GM12878 (cell line): ENCODE measurements at regions not wholly inside any gene's neighbourhood (a gene's known extent, or its start where the extent isn't known, plus 50 kb on each side); places are given as distances from the start of the nearest gene placed in this dataset.

ENCODE experiments used
- ATAC-seq: fragments of 200-7000 bp; cut with Tn5 transposase; 3 replicates; pipeline ENCODE4 v1.9.1; 2020; ENCODE audit warnings: mild to moderate bottlenecking, moderate library complexity
- BruUV-seq: library from RNA; stranded (reverse); fragments of 400-500 nt; replicated peaks from 2 replicates; lab custom pipeline; 2021; lab: Mats Ljungman, UMichigan
- CTCF ChIA-PET: fragments of 300-600 bp; sonication (Branson Sonifier 250); formaldehyde crosslinking; extraction: SDS; loops from one replicate; lab custom pipeline; 2021; ENCODE audit warnings: inconsistent platforms; lab: Yijun Ruan, JAX
- POLR2A ChIA-PET: fragments of 350-600 bp; formaldehyde crosslinking; extraction: SDS; loops from one replicate; lab custom pipeline; 2021; ENCODE audit warnings: inconsistent platforms; lab: Charles Lee
- RAD21 ChIA-PET: fragments of 300-600 bp; sonication (Branson Sonifier 250); formaldehyde crosslinking; loops from one replicate; lab custom pipeline; 2023; ENCODE audit warnings: antibody characterized with exemption; ENCODE audit not compliant: unreplicated experiment; lab: Charles Lee
- SMC1A ChIA-PET: fragments of 300-600 bp; sonication (Branson Sonifier 250); formaldehyde crosslinking; loops from one replicate; lab custom pipeline; 2023; ENCODE audit not compliant: unreplicated experiment, uncharacterized antibody; lab: Charles Lee
- DNase-seq: peaks from one replicate; pipeline ENCODE4 v3.0.0-alpha.2; 2011; ENCODE audit warnings: low read depth, low spot score
- FAIRE-seq: peaks from 3 replicates; lab custom pipeline; 2011; peaks lifted over from hg19 to GRCh38; lab: Jason Lieb, UNC
- H2AFZ ChIP-seq: 2 replicates; pipeline ENCODE4 v1.6.0; 2011; ENCODE audit warnings: low read depth, low read length, control low read depth; ENCODE audit not compliant: control insufficient read depth
- H3K27ac ChIP-seq: 2 replicates; pipeline ENCODE4 v1.5.1; 2011; ENCODE audit warnings: control low read depth; ENCODE audit not compliant: control insufficient read depth, insufficient read depth
- H3K27me3 ChIP-seq, 2 experiments: replicated peaks in 1 of 2; 2 replicates each; pipeline versions ENCODE4 v1.6.0 to v1.6.1; 2011; ENCODE audit warnings: low read length in 1 of 2; ENCODE audit not compliant: control insufficient read depth in 2 of 2, insufficient read depth in 2 of 2
- H3K36me3 ChIP-seq, 2 experiments: 2 replicates each; pipeline ENCODE4 v1.5.1; 2011; ENCODE audit warnings: low read length in 1 of 2; ENCODE audit not compliant: control insufficient read depth in 2 of 2, insufficient read depth in 2 of 2
- H3K4me1 ChIP-seq: 2 replicates; pipeline ENCODE4 v1.6.1; 2011; ENCODE audit warnings: mild to moderate bottlenecking, low read length, moderate library complexity, mixed read lengths; ENCODE audit not compliant: control insufficient read depth, insufficient read depth
- H3K4me2 ChIP-seq: 2 replicates; pipeline ENCODE4 v1.6.0; 2011; ENCODE audit warnings: control low read depth; ENCODE audit not compliant: control insufficient read depth, insufficient read depth
- H3K4me3 ChIP-seq: fragments of 200-600 bp; sonication (generic); 2 replicates; pipeline ENCODE4 v1.5.1; 2016
- H3K79me2 ChIP-seq: 2 replicates; pipeline ENCODE4 v1.6.0; 2011; ENCODE audit warnings: low read length; ENCODE audit not compliant: control insufficient read depth, insufficient read depth
- H3K9ac ChIP-seq: 2 replicates; pipeline ENCODE4 v1.8.0; 2011; ENCODE audit warnings: low read length, control low read depth, mixed read lengths; ENCODE audit not compliant: control insufficient read depth, insufficient read depth
- H3K9me3 ChIP-seq: replicated peaks from 3 replicates; pipeline ENCODE4 v1.5.1; 2011; ENCODE audit warnings: mild to moderate bottlenecking, low read length; ENCODE audit not compliant: control insufficient read depth, insufficient read depth
- H4K20me1 ChIP-seq: 2 replicates; pipeline ENCODE4 v1.6.0; 2011; ENCODE audit not compliant: control insufficient read depth, insufficient read depth
- ATF7 ChIP-seq: fragments of 450-650 bp; IDR thresholded peaks from 2 replicates; pipeline ENCODE4 v1.6.1; 2016; ENCODE audit warnings: low read depth, mild to moderate bottlenecking
- CHD1 ChIP-seq: IDR thresholded peaks from 2 replicates; pipeline ENCODE4 v1.6.1; 2012; ENCODE audit warnings: low read depth, low read length, improper control_type of control experiment
- JUND ChIP-seq: IDR thresholded peaks from 2 replicates; pipeline ENCODE4 v1.6.1; 2012; ENCODE audit warnings: low read depth, mild to moderate bottlenecking, low read length, improper control_type of control experiment, moderate library complexity
- NKRF ChIP-seq: fragments of 450-650 bp; conservative IDR thresholded peaks from 2 replicates; pipeline ENCODE4 v1.6.1; 2017; ENCODE audit warnings: mild to moderate bottlenecking, moderate library complexity
- NR2C2 ChIP-seq: IDR thresholded peaks from 2 replicates; pipeline ENCODE4 v1.6.1; 2011; ENCODE audit warnings: borderline replicate concordance, low read depth; ENCODE audit not compliant: control insufficient read depth, insufficient read length
- SRF ChIP-seq, 2 experiments: IDR thresholded peaks; 2 replicates each; pipeline ENCODE4 v1.6.1; 2011; ENCODE audit warnings: low read depth in 2 of 2, low read length in 2 of 2, mild to moderate bottlenecking in 1 of 2, moderate library complexity in 1 of 2
- SUPT20H ChIP-seq: IDR thresholded peaks from 2 replicates; pipeline ENCODE4 v1.6.1; 2011; ENCODE audit warnings: low read depth, mild to moderate bottlenecking, low read length, moderate library complexity, borderline replicate concordance; ENCODE audit not compliant: control insufficient read depth
- TAF1 ChIP-seq: IDR thresholded peaks from 2 replicates; pipeline ENCODE4 v1.6.1; 2011; ENCODE audit warnings: mild to moderate bottlenecking, low read depth, low read length, borderline replicate concordance
- WGBS: methylation state at CpG from one replicate; pipeline ENCODE4 v1.1.6; 2016; ENCODE audit warnings: low lambda C conversion rate; ENCODE audit not compliant: insufficient replicate concordance, insufficient coverage; ENCODE audit errors: missing lambda C conversion rate; 5-methylcytosine and 5-hydroxymethylcytosine counted together
- in situ Hi-C: fragments of 300-500 bp; cut with MboI; formaldehyde crosslinking; loops from 9 replicates; pipeline ENCODE4 v1.14.3; 2018; ENCODE audit warnings: mixed read lengths
- intact Hi-C: fragments of 100-400 bp; cut with micrococcal nuclease; formaldehyde crosslinking; loops from one replicate; pipeline ENCODE4 v1.14.2; 2022; ENCODE audit not compliant: unreplicated experiment
- TF ChIP-seq, protein P1 (sequence below): fragments of 450-650 bp; IDR thresholded peaks from 2 replicates; pipeline ENCODE4 v1.6.1; 2017; ENCODE audit warnings: mild to moderate bottlenecking, moderate library complexity

DNA sequence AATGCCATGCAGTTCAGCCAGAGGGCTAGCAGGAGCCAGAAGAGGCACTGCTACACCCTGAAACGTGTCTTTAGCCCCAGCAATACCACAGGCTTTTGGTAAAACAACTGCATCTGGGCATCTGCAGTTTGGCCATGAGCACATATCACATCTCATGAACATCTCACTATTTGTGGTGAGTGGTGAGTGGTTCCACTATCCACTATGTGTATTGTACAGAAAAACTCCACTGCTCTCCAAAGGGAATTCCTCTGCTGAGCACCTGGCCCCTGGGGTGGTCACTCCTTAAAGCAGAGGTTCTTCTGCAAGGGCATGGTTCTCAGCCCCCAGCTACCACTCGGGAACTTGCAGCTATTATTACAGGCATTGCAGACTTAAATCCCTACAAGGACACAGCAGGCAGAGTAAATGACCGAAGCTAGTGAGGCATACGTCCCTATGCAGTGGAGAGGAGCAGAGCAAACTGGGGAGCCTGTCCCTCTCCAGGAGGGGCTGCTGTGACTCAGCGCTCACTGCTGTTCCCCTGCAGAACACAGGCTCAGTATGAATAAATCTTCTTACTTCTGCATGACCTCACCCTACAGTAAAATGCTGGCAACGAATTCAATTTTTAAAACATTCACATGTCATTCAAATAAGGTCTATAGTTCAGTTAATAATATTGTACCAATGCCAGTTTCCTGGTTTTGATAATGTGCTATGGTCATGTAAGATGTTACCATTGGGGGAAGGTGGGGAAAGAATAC, 332.4 kb upstream of the ZNF507 start:
- BruUV-seq, result no TSS peak
- intact Hi-C loops (no loop called here), in situ Hi-C loops (no loop called here)
- Histone ChIP-seq H3K9ac (no peak overlapping the region), H3K4me3 (no peak overlapping the region), H3K4me1 (no peaks in the 10 kb centered on the region), H3K36me3 (no peaks in the 10 kb centered on the region), H3K9me3 (no peaks in the 10 kb centered on the region; the same call in 2 of the 3 replicates), H2AFZ (no peak overlapping the region), H3K79me2 (no peaks in the 10 kb centered on the region), H3K27ac (no peak overlapping the region), H4K20me1 (no peaks in the 10 kb centered on the region), H3K27me3 (no peaks in the 10 kb centered on the region), H3K4me2 (no peak overlapping the region)
- CTCF ChIA-PET, result no interaction called here
- ATAC-seq, result no peak
- RAD21 ChIA-PET, result no interaction called here
- 6% methylated on average over 6 of the region's 6 CpGs for WGBS
- FAIRE-seq, result no peak
- DNase-seq, result no peak
- TF ChIP-seq JUND (no peak), ATF7 (no peak), SUPT20H (no peak), SRF (IDR thresholded peaks at IDR 0.05; ENCODE audit: low read depth in 2 of 2, low read length in 2 of 2) (no peak), TAF1 (no peak), CHD1 (no peak), NR2C2 (no peak), NKRF (no peak)
- TF ChIP-seq, protein P1, sequence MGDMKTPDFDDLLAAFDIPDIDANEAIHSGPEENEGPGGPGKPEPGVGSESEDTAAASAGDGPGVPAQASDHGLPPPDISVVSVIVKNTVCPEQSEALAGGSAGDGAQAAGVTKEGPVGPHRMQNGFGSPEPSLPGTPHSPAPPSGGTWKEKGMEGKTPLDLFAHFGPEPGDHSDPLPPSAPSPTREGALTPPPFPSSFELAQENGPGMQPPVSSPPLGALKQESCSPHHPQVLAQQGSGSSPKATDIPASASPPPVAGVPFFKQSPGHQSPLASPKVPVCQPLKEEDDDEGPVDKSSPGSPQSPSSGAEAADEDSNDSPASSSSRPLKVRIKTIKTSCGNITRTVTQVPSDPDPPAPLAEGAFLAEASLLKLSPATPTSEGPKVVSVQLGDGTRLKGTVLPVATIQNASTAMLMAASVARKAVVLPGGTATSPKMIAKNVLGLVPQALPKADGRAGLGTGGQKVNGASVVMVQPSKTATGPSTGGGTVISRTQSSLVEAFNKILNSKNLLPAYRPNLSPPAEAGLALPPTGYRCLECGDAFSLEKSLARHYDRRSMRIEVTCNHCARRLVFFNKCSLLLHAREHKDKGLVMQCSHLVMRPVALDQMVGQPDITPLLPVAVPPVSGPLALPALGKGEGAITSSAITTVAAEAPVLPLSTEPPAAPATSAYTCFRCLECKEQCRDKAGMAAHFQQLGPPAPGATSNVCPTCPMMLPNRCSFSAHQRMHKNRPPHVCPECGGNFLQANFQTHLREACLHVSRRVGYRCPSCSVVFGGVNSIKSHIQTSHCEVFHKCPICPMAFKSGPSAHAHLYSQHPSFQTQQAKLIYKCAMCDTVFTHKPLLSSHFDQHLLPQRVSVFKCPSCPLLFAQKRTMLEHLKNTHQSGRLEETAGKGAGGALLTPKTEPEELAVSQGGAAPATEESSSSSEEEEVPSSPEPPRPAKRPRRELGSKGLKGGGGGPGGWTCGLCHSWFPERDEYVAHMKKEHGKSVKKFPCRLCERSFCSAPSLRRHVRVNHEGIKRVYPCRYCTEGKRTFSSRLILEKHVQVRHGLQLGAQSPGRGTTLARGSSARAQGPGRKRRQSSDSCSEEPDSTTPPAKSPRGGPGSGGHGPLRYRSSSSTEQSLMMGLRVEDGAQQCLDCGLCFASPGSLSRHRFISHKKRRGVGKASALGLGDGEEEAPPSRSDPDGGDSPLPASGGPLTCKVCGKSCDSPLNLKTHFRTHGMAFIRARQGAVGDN, result no peak
- POLR2A ChIA-PET, result no interaction called here
- SMC1A ChIA-PET, result no interaction called here
